Right lobe of liver (tissue), 6 donors: ENCODE measurements at regions not wholly inside any gene's neighbourhood (a gene's known extent, or its start where the extent isn't known, plus 50 kb on each side); places are given as distances from the start of the nearest gene placed in this dataset.

ENCODE experiments used
- ATAC-seq, 4 donors: fragments of 200-7000 bp; cut with Tn5 transposase; one replicate each; pipeline ENCODE4 v1.9.1; 2020; ENCODE audit warnings: mild to moderate bottlenecking in 4 of 4, moderate library complexity in 4 of 4
- DNase-seq, 3 donors: peaks; one replicate each; pipeline ENCODE4 v3.0.0-alpha.2; 2020
- H3K27ac ChIP-seq, 3 donors: fragments of 200-600 bp; one replicate each; pipeline ENCODE4 v1.8.0; 2022
- H3K27me3 ChIP-seq, 2 donors: fragments of 200-600 bp; one replicate each; pipeline ENCODE4 v1.8.0; 2022
- H3K36me3 ChIP-seq, 4 donors: fragments of 200-600 bp; sonication (generic) in 1 of 4; one replicate each; pipeline versions ENCODE4 v1.5.1 to v1.8.0; 2017 to 2022; ENCODE audit warnings: control low read depth in 1 of 4
- H3K4me1 ChIP-seq, 4 donors: fragments of 200-600 bp; sonication (generic) in 1 of 4; one replicate each; pipeline versions ENCODE4 v1.5.1 to v1.8.0; 2017 to 2022; ENCODE audit warnings: control low read depth in 1 of 4
- H3K4me3 ChIP-seq, 3 donors: fragments of 200-600 bp; one replicate each; pipeline ENCODE4 v1.8.0; 2022
- H3K9me3 ChIP-seq, 4 donors: fragments of 200-600 bp; sonication (generic) in 1 of 4; one replicate each; pipeline versions ENCODE4 v1.5.1 to v1.8.0; 2017 to 2022; ENCODE audit warnings: control low read depth in 1 of 4
- POLR2A ChIP-seq: fragments of 450-650 bp; IDR thresholded peaks from one replicate; pipeline ENCODE4 v1.6.1; 2017; ENCODE audit warnings: antibody characterized with exemption, mild to moderate bottlenecking
- WGBS: methylation state at CpG from one replicate; pipeline ENCODE4 v1.1.6; 2018; ENCODE audit warnings: low coverage, low lambda C conversion rate; ENCODE audit not compliant: insufficient coverage; ENCODE audit errors: missing lambda C conversion rate; 5-methylcytosine and 5-hydroxymethylcytosine counted together
- intact Hi-C, 2 donors: fragments of 100-400 bp; cut with DNase I; formaldehyde crosslinking; loops; one replicate each; pipeline versions ENCODE4 v1.11.2 to v1.14.1; 2022
- TF ChIP-seq, protein P1 (sequence below), 4 donors: fragments of 200-600 bp in 3 of 4; fragments of 450-650 bp in 1 of 4; IDR thresholded peaks; one replicate each; pipeline versions ENCODE4 v1.5.1 to v1.8.0; 2016 to 2022; ENCODE audit warnings: antibody characterized with exemption in 4 of 4, mild to moderate bottlenecking in 2 of 4
- donor health status: DM: no; HTN: yes; CAD: no.
- donor health status: DM: no; HTN: no; CAD: no.
- donor health status: DM: no; HTN: no; CAD: no.
- donor health status: DM: no; HTN: yes; CAD: no.
- donor health status: DM: no; HTN: yes; CAD: no.

DNA sequence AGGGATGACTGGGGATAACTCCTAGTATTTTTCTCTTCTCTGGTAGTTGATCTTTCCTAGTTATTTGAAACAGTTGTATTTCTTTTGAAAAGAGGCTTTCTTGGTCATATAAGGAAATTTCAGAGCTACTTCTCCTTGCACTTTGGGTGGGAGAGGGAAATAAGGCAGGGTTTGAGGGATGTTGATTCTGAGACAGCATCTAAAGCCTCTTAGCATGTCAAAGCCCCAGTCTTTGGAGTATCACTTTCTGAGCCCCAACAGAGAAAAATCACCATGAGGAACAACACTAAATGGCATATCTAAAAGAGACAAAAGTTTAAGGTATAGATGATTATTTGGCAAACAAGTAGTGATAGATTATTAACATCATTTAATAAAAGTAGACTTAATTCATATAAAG is 688.1 kb downstream of the TRAM1L1 start:
- ATAC-seq (no peak), DNase-seq (no peak)
- Histone ChIP-seq H3K36me3 (no peaks in the 10 kb centered on the region), H3K27ac (no peak overlapping the region), H3K4me3 (no peak overlapping the region), H3K9me3 (no peaks in the 10 kb centered on the region), H3K4me1 (no peaks in the 10 kb centered on the region), H3K27me3 (no peaks in the 10 kb centered on the region)
- TF ChIP-seq POLR2A: no peak
- TF ChIP-seq, protein P1, sequence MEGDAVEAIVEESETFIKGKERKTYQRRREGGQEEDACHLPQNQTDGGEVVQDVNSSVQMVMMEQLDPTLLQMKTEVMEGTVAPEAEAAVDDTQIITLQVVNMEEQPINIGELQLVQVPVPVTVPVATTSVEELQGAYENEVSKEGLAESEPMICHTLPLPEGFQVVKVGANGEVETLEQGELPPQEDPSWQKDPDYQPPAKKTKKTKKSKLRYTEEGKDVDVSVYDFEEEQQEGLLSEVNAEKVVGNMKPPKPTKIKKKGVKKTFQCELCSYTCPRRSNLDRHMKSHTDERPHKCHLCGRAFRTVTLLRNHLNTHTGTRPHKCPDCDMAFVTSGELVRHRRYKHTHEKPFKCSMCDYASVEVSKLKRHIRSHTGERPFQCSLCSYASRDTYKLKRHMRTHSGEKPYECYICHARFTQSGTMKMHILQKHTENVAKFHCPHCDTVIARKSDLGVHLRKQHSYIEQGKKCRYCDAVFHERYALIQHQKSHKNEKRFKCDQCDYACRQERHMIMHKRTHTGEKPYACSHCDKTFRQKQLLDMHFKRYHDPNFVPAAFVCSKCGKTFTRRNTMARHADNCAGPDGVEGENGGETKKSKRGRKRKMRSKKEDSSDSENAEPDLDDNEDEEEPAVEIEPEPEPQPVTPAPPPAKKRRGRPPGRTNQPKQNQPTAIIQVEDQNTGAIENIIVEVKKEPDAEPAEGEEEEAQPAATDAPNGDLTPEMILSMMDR (IDR thresholded peaks at IDR 0.05): no peak
- intact Hi-C loops: no loop called here

DNA sequence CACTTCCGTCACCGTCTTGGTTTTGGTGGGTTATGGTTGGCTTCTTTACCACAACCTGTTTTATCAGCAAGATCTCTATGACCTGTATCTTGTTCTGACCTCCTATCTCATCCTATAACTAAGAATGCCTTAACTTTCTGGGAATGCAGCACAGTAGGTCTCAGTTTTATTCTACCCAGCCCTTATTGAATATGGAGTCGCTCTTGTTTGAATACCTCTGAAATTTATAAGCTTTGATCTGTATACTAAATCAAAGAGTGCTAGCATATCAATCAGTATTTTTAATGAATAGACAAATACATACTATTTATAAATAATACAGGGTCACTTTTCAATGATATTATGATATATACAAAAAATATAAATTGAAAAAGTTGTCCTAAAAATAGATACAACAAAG is 690.0 kb downstream of the TRAM1L1 start:
- Histone ChIP-seq H3K27me3 (no peaks in the 10 kb centered on the region), H3K27ac (no peak overlapping the region), H3K4me3 (no peak overlapping the region), H3K36me3 (no peaks in the 10 kb centered on the region), H3K9me3 (no peaks in the 10 kb centered on the region), H3K4me1 (no peaks in the 10 kb centered on the region)
- intact Hi-C loops: no loop called here
- TF ChIP-seq POLR2A: no peak
- TF ChIP-seq, protein P1 (IDR thresholded peaks at IDR 0.05): no peak
- DNase-seq (no peak), ATAC-seq (no peak)
- 64% methylated on average over 3 of the region's 3 CpGs for WGBS

DNA sequence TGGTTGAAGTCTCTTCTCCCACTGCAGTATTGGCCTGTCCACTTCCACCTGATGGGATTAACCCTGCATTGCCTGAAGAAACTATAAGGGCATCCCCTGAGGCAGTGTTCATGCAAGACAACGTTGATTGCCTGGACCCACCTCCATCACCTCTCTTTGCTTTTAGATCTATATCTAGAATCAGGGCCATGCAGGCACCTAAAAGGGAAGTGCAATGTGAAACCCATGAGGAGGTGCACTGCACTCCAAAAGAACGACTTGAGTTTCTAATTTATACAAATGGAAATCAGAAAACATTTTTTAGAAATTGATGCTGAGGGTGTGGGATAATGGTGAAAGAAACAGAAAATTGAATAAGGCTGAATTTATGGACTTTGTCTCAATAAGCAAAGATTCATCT is 694.4 kb downstream of the TRAM1L1 start:
- H3K27me3 ChIP-seq: no peaks in the 10 kb centered on the region
- WGBS: 17% methylated on average over 2 of the region's 2 CpGs
- H3K9me3 ChIP-seq: no peaks in the 10 kb centered on the region
- no peak overlapping the region for H3K27ac ChIP-seq
- TF ChIP-seq, protein P1 (IDR thresholded peaks at IDR 0.05): no peak
- no peak for TF ChIP-seq POLR2A
- DNase-seq (no peak), ATAC-seq (no peak)
- H3K4me1 ChIP-seq: no peaks in the 10 kb centered on the region
- H3K4me3 ChIP-seq: no peak overlapping the region
- intact Hi-C loops: no loop called here
- no peaks in the 10 kb centered on the region for H3K36me3 ChIP-seq

DNA sequence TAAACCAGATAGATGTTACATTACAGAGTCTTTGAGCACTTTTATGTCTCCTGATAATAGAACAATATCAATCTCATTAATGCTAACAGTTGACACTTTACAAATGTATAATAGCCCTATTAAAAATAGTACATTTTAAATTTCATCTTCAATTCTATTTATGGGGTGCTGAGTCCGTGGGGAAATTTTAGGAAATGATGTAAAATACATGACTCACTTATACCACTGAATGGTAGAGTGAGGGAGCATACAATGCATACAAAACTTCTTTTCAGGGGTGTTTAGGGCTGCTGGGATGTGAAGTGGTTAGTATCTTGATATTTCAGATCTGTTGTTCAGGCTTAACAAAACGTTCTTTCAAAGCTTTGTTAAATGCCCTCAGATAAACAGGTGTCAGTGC is 696.2 kb downstream of the TRAM1L1 start:
- no peaks in the 10 kb centered on the region for H3K9me3 ChIP-seq

More for the DNA sequence above, 696.2 kb downstream of the TRAM1L1 start:
- TF ChIP-seq, protein P1 (IDR thresholded peaks at IDR 0.05): no peak
- TF ChIP-seq POLR2A: no peak
- ATAC-seq: no peak
- intact Hi-C loops: no loop called here
- H3K4me1 ChIP-seq: no peaks in the 10 kb centered on the region
- no peaks in the 10 kb centered on the region for H3K36me3 ChIP-seq
- no peak for DNase-seq
- H3K27ac ChIP-seq: no peak overlapping the region
- no peaks in the 10 kb centered on the region for H3K27me3 ChIP-seq
- 14% methylated on average over 2 of the region's 2 CpGs for WGBS
- no peak overlapping the region for H3K4me3 ChIP-seq
